ACHN (cell line): ENCODE measurements at regions not wholly inside any gene's neighbourhood (a gene's known extent, or its start where the extent isn't known, plus 50 kb on each side); places are given as distances from the start of the nearest gene placed in this dataset.
"Not testable (repeated sequence)": the region's sequence is repeated elsewhere in the genome, so short reads cannot be mapped to it uniquely, and the experiment has no call there.

Experiments used
- DNase-seq: peaks from one replicate; pipeline ENCODE4 v3.0.0-alpha.2; 2015
- in situ Hi-C: cut with HindIII; loops from 2 replicates; pipeline ENCODE4 v1.10.0; 2017; ENCODE audit warnings: low sequenced_read_pairs, low pct_ligation_motif_present, low pct_unique_long_range_greater_than_20kb

GRCh38 chr3:5687230-5687629 lies 499.7 kb downstream of the EDEM1 start:
- no peak for DNase-seq
- in situ Hi-C loops, result no loop called here

DNA sequence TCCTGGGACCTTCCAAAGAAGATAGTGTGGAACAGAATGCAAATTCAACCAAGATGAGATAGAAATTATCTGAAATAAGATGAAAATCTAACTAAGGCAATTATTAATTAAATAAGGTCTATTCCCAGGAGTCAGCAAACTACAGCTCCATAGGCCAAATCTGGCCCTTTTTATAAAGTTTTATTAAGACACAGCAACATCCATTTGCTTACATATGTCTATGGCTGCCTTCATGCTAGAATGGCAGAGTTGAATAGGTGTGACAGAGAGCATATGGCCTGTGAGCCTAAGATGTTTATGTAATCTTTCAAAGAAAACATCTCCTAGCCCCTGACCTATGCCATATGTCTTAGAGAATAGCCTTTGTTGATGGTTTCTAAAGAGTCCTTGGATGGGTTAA lies 503.0 kb downstream of the EDEM1 start:
- in situ Hi-C loops, result no loop called here
- DNase-seq, result no peak

GRCh38 chr3:5690904-5691532 lies 503.5 kb downstream of the EDEM1 start:
- in situ Hi-C loops, result no loop called here
- DNase-seq, result no peak

DNA sequence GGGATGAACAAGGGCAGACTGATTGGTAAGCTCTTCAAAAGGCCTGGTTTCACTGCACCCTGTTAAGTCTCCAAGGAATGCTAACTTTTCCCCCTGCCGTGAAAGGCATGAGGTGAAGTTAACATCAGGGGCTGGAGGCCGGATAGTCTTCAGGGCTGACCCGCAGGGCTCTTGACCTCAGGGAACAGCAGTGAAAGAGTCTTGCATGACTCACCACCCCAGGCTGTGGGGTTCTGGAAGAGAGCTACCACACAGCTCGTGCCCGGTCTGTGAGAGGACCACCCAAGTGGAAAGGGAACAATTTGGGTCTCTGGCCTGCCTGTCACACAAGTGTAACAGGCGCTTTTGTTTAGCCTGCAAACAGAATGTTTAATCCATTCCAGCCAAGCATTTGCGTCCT lies 504.9 kb downstream of the EDEM1 start:
- in situ Hi-C loops, result no loop called here

DNA sequence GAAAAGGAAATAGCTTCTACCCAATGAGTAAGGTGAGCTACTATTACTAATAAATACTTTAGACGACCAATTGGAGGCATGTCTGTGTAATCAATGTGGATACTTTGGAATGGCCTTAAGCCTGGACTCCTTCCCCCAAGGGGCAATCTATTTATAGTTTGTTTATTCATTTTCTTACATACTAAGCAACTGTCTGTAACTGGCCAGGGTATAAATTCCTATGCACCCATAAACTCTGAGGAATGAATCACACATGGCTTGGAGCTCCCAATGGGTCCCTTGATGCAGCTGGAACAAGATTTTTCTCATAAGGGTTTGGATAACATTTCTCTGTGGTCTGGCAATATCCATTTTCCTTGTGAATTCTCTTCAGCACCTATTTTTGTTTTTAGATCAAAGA lies 506.8 kb downstream of the EDEM1 start:
- DNase-seq, result no peak
- in situ Hi-C loops, result no loop called here

More for the DNA sequence above, 504.9 kb downstream of the EDEM1 start:
- DNase-seq, result no peak

DNA sequence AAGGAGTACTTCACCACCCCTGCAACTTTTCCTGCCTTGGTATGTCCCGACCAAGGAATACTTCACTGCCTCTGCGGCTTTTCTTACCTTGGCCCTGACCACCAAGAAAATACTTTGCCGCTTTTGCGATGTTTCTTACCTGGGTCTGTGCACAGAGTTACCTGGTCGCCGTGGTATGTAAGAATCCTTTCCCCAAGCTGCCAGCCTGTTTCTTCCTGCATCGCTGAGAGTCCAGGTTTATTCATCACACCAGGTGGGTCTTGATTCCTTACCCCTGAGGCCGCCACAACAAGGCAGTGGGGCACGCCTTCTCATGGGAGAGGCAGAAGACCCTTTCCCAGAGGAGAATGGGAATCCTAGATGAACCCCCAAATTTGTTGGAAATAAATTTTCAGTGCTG lies 511.3 kb downstream of the EDEM1 start:
- in situ Hi-C loops, result no loop called here

GRCh38 chr3:5699313-5699712 lies 511.8 kb downstream of the EDEM1 start:
- DNase-seq, result no peak
- in situ Hi-C loops, result no loop called here

More for the DNA sequence above, 511.3 kb downstream of the EDEM1 start:
- DNase-seq, result no peak

- DNase-seq, result no peak
- in situ Hi-C loops, result no loop called here
Measured at GRCh38 chr3:5699811-5700210, 512.3 kb downstream of the EDEM1 start.

DNA sequence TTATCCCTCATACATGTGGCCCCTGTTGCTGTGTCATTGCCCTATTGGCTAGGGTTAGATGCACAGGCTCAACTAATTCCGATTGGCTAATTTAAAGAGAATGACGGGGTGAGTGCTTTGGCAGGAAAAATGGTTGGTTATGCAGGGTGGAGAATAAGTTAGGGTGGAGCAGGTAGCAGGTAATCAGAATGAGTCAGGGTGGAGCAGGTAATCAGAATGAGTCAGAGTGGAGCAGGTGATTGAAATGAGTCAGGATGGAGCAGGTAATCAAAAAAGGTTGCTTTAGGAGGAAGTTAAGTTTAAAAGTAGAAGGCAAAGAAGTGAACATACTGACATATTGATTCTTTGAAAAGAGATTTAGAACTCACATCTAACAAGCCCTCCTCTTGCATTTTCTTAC lies 513.5 kb downstream of the EDEM1 start:
- in situ Hi-C loops, DNase-seq: not testable (repeated sequence)

- no peak for DNase-seq
- in situ Hi-C loops, result no loop called here
Measured at GRCh38 chr3:5707794-5708193, 520.3 kb downstream of the EDEM1 start.

DNA sequence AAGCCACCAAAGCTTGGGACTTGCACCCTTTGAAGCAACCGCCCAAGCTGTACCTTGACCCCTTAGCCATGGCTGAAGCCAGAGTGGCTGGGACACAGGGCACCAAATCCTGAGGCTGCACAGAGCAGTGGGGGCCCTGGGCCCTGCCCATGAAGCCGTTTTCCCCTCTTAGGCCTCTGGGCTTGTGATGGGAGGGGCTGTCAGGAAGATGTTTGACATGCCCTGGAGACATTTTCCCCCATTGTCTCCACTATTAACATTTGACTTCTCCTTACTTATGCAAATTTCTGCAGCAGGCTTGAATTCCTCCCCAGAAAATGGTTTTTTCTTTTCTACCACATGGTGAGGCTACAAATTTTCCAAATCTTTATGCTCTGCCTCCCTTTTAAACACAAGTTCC lies 522.2 kb downstream of the EDEM1 start:
- in situ Hi-C loops, result no loop called here
- no peak for DNase-seq

GRCh38 chr3:5710718-5711117 lies 523.2 kb downstream of the EDEM1 start:
- in situ Hi-C loops, result no loop called here
- DNase-seq, result no peak

DNA sequence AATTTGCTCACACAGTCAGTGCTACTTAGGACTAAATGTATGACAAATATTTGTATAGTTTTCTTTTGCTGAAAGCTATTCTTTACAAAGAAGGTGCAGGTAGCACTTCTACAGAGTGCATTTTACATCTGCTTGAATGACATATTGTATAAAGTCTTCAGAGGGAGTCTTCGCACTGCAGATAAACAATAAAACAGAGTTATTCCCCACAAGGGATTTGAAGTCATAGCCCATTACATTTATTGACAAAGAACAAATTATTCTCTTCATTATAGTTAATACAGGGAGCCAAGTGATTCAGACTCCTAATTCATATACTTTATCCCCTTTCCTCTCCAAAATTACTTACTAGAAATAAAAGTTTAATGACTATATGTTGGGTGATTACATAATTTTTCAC lies 529.7 kb downstream of the EDEM1 start:
- DNase-seq, result no peak
- in situ Hi-C loops, result no loop called here

- in situ Hi-C loops, DNase-seq: not testable (repeated sequence)
Measured at GRCh38 chr3:5719668-5720067, 532.2 kb downstream of the EDEM1 start.

DNA sequence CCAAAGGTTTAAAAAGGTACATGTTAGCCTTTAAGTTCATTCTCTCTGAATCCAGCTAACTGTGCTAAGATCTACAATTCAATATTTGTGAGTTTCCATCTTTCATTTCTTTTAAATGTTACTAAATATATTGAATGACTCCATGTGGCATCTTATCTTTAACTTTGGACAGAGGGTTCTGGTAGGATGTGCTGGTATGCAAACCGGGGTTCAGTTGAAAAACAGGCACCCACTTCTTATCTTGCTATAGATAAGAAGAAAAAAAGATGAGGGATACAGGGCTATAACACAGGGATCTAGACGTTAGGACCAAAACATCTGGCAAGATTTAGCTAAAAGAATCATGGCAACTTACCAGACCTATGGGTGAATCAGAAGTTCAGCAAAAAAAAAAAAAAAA lies 538.3 kb downstream of the EDEM1 start:
- in situ Hi-C loops, result no loop called here
- DNase-seq, result no peak

- no peak for DNase-seq
- in situ Hi-C loops, result no loop called here
Measured at GRCh38 chr3:5726621-5727020, 539.1 kb downstream of the EDEM1 start.

DNA sequence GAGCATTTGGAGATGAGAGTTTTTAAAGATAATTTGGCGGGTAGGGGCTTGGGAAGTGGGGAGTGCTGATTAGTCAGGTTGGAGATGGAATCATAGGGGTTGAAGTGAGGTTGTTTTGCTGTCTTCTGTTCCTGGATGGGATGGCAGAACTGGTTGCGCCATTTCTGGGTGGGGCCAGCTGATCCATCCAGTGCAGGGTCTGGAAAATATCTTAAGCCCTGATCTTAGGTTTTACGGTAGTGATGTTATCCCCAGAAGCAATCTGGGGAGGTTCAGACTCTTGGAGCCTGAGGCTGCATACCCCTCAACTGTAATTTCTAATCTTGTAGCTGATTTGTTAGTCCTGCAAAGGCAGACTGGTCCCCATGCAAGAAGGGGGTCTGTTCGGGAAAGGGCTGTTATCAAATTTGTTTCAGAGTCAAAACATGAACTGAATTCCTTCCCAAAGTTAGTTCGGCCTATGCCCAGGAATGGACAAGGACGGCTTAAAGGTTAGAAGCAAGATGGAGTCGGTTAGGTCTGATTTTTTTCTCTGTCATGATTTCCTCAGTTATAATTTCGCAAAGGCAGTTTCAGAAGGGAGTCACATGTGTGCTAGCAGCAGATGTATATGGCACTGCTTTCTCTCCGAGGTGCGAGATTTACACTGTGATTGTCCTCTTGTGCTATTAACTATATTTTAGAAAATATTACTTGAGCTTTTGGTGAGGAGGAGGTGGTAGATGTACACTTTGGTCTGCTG lies 540.4 kb downstream of the EDEM1 start:
- no peak for DNase-seq
- in situ Hi-C loops, result no loop called here

DNA sequence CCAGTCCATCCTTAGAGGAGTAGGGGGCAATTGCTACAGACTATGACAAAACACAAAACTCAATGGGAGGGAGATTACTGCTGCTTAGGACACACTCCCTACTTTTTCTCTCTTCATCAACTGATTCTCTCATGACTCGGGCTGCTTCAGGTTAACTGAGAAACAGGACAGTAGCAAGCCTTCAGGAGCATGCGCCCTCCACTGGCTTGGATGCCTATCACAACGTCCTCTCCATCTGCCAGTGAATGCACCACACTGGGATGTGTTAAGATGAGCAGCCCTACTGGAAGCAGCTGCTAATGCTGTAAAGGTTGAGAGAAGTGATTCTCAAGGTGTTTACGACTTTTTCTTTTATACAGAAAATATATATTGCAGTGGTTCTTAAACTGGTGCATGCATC lies 542.3 kb downstream of the EDEM1 start:
- DNase-seq, result no peak
- in situ Hi-C loops, result no loop called here

DNA sequence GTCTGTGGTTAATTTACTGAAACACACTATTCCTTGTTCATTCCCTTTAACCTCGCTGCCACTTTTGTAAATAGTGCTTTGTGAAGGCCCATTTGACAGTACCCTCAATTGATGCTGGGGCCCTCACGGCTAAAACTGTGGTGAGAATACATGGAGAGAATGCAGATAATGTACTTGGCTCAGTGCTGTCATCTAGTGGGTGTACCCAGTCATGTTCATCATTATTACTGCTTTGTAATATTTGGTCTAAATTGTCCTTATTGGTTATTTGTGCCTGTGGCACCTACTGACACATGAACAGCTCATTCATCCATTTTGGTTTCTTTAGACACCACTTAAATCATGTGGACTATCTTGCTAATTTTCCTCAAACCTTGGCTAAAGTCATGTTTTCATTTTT lies 543.6 kb downstream of the EDEM1 start:
- peak; percentile 14 for DNase-seq
- in situ Hi-C loops, result no loop called here

DNA sequence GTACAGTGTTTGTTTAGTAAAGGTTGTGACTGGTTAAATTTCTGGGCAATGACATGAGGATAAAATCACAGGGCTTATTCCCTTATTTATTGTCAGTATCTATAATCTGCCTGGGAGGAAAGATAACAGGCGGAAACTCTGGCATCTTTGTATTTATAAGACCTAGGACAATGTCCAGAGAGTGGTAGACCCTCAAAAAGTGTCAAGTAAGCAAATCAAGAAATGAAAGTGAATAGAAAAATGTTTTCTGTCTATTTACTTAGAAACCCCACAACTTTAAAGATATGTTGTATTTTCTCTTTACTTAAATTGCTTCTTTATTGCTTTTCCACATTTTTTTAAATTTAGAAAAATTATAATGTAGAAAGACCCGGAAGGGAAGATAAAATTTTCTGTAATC lies 544.6 kb downstream of the EDEM1 start:
- in situ Hi-C loops, result no loop called here
- DNase-seq, result no peak
